ENCODE measurements at regions not wholly inside any gene's neighbourhood (a gene's known extent, or its start where the extent isn't known, plus 50 kb on each side); places are given as distances from the start of the nearest gene placed in this dataset.

- no peaks in the 10 kb centered on the region for H3K4me1 ChIP-seq
- TF ChIP-seq CTCF (IDR thresholded peaks at IDR 0.05), result no peak
- no peak overlapping the region for H3K9ac ChIP-seq (ENCODE audit: low read depth in 2 of 2, low read length in 2 of 2)
- H3K36me3 ChIP-seq, result no peaks in the 10 kb centered on the region
- no peaks in the 10 kb centered on the region for H3K9me3 ChIP-seq
- DNase-seq, result no peak
- intact Hi-C loops (cut with DNase I), result no loop called here
- H3K27me3 ChIP-seq, result no peaks in the 10 kb centered on the region
- H3K4me3 ChIP-seq, result no peak overlapping the region
- H3K27ac ChIP-seq, result no peak overlapping the region
Measured at GRCh38 chr9:2928411-2928810, 84.5 kb upstream of the PUM3 start.

- no peaks in the 10 kb centered on the region for H3K27me3 ChIP-seq
- intact Hi-C loops (cut with DNase I), result no loop called here
- H3K36me3 ChIP-seq, result no peaks in the 10 kb centered on the region
- no peaks in the 10 kb centered on the region for H3K9me3 ChIP-seq
- H3K4me1 ChIP-seq, result no peaks in the 10 kb centered on the region
- H3K4me3 ChIP-seq, result no peak overlapping the region
- H3K9ac ChIP-seq (ENCODE audit: low read depth in 2 of 2, low read length in 2 of 2), result no peak overlapping the region
- no peak for DNase-seq
- TF ChIP-seq CTCF (IDR thresholded peaks at IDR 0.05), result no peak
- no peak overlapping the region for H3K27ac ChIP-seq
Measured at GRCh38 chr9:2925016-2925415, 81.1 kb upstream of the PUM3 start.

- Histone ChIP-seq H3K4me1 (no peaks in the 10 kb centered on the region), H3K9me3 (no peaks in the 10 kb centered on the region), H3K36me3 (no peaks in the 10 kb centered on the region), H3K4me3 (no peak overlapping the region), H3K9ac (ENCODE audit: low read depth in 2 of 2, low read length in 2 of 2) (no peak overlapping the region), H3K27ac (no peak overlapping the region), H3K27me3 (no peaks in the 10 kb centered on the region)
- TF ChIP-seq CTCF (IDR thresholded peaks at IDR 0.05), result no peak
- no peak for DNase-seq
- intact Hi-C loops (cut with DNase I), result no loop called here
Measured at GRCh38 chr9:2924380-2924768, 80.5 kb upstream of the PUM3 start.

- Histone ChIP-seq H3K9me3 (no peaks in the 10 kb centered on the region), H3K27ac (no peak overlapping the region), H3K27me3 (no peaks in the 10 kb centered on the region), H3K9ac (ENCODE audit: low read depth in 2 of 2, low read length in 2 of 2) (no peak overlapping the region), H3K4me1 (no peaks in the 10 kb centered on the region), H3K4me3 (no peak overlapping the region), H3K36me3 (no peaks in the 10 kb centered on the region)
- intact Hi-C loops (cut with DNase I), result no loop called here
- no peak for DNase-seq
- TF ChIP-seq CTCF (IDR thresholded peaks at IDR 0.05), result no peak
Measured at GRCh38 chr9:2923766-2924379, 80.0 kb upstream of the PUM3 start.

GRCh38 chr9:2919347-2919746 is 75.5 kb upstream of the PUM3 start:
- intact Hi-C loops (cut with DNase I), result no loop called here
- DNase-seq, result no peak
- no peak overlapping the region for H3K9ac ChIP-seq (ENCODE audit: low read depth in 2 of 2, low read length in 2 of 2)

More at GRCh38 chr9:2919347-2919746, 75.5 kb upstream of the PUM3 start:
- Histone ChIP-seq H3K9me3 (no peaks in the 10 kb centered on the region), H3K4me1 (no peaks in the 10 kb centered on the region), H3K4me3 (no peak overlapping the region), H3K36me3 (no peaks in the 10 kb centered on the region), H3K27me3 (no peaks in the 10 kb centered on the region), H3K27ac (no peak overlapping the region)
- TF ChIP-seq CTCF (IDR thresholded peaks at IDR 0.05), result no peak

All from colonic mucosa (tissue), 4 donors.